H1 (cell line): ENCODE measurements at regions not wholly inside any gene's neighbourhood (a gene's known extent, or its start where the extent isn't known, plus 50 kb on each side); places are given as distances from the start of the nearest gene placed in this dataset.

Source experiments
- CTCF ChIA-PET: fragments of 300-600 bp; sonication (Branson Sonifier 250); formaldehyde crosslinking; loops from one replicate; lab custom pipeline; 2021; ENCODE audit not compliant: partially characterized antibody; lab: Charles Lee
- POLR2A ChIA-PET: fragments of 300-600 bp; sonication (Branson Sonifier 250); formaldehyde crosslinking; loops from one replicate; lab custom pipeline; 2021; ENCODE audit warnings: inconsistent platforms; ENCODE audit not compliant: partially characterized antibody; lab: Charles Lee
- DNase-seq, 2 experiments: peaks; one replicate each; pipeline versions ENCODE4 v3.0.0 to v3.0.0-alpha.2; 2010 to 2022; ENCODE audit warnings: low spot score in 2 of 2, low read depth in 1 of 2, mixed read lengths in 1 of 2
- FAIRE-seq: peaks from 2 replicates; lab custom pipeline; 2011; peaks lifted over from hg19 to GRCh38; lab: Jason Lieb, UNC
- H2AFZ ChIP-seq: 2 replicates; pipeline ENCODE4 v1.8.1; 2012; ENCODE audit warnings: low read length, inconsistent platforms
- H2AK5ac ChIP-seq: 2 replicates; pipeline ENCODE4 v1.6.1; 2013; ENCODE audit warnings: low read depth, low read length
- H2BK120ac ChIP-seq: replicated peaks from 2 replicates; pipeline ENCODE3; 2013; ENCODE audit warnings: low read depth, low read length, inconsistent platforms
- H2BK12ac ChIP-seq: 2 replicates; pipeline ENCODE4 v1.6.1; 2013; ENCODE audit warnings: low read depth, low read length
- H2BK15ac ChIP-seq: 2 replicates; pipeline ENCODE4 v1.6.1; 2013; ENCODE audit warnings: low read length
- H2BK20ac ChIP-seq: 2 replicates; pipeline ENCODE4 v1.6.1; 2013; ENCODE audit warnings: low read length
- H2BK5ac ChIP-seq: 2 replicates; pipeline ENCODE4 v1.6.1; 2013; ENCODE audit warnings: low read depth, low read length
- H3K14ac ChIP-seq: 2 replicates; pipeline ENCODE4 v1.6.1; 2013; ENCODE audit warnings: inconsistent platforms; ENCODE audit not compliant: insufficient read length
- H3K18ac ChIP-seq: 2 replicates; pipeline ENCODE4 v1.6.1; 2013; ENCODE audit warnings: low read length; ENCODE audit errors: extremely low read depth
- H3K23ac ChIP-seq: 2 replicates; pipeline ENCODE4 v1.6.1; 2013; ENCODE audit warnings: inconsistent platforms; ENCODE audit not compliant: insufficient read length
- H3K23me2 ChIP-seq: 2 replicates; pipeline ENCODE4 v1.6.1; 2013; ENCODE audit warnings: low read depth, low read length
- H3K27ac ChIP-seq: 2 replicates; pipeline ENCODE4 v1.6.1; 2011; ENCODE audit warnings: low read depth, low read length, inconsistent platforms
- H3K27me3 ChIP-seq, 4 experiments: replicated peaks in 1 of 4; 1 replicate in 1 of 4; 2 replicates in 3 of 4; pipeline versions ENCODE4 v1.6.1 to v1.8.1; 2011 to 2013; ENCODE audit warnings: low read length in 3 of 4, mild to moderate bottlenecking in 3 of 4, inconsistent platforms in 2 of 4, mixed read lengths in 2 of 4, moderate library complexity in 1 of 4; ENCODE audit not compliant: control insufficient read depth in 3 of 4, insufficient read depth in 3 of 4; ENCODE audit errors: extremely low read depth in 1 of 4
- H3K36me3 ChIP-seq, 4 experiments: 2 replicates each; pipeline versions ENCODE4 v1.6.1 to v1.8.1; 2011 to 2013; ENCODE audit warnings: mild to moderate bottlenecking in 4 of 4, low read length in 3 of 4, moderate library complexity in 2 of 4, control low read depth in 1 of 4, inconsistent platforms in 1 of 4; ENCODE audit not compliant: insufficient read depth in 4 of 4, control insufficient read depth in 2 of 4
- H3K4ac ChIP-seq: replicated peaks from 2 replicates; pipeline ENCODE3; 2013; ENCODE audit warnings: low read length, low read depth, mixed read lengths, inconsistent platforms; ENCODE audit not compliant: insufficient read length
- H3K4me1 ChIP-seq, 4 experiments: replicated peaks in 1 of 4; 1 replicate in 1 of 4; 2 replicates in 3 of 4; pipeline versions ENCODE4 v1.6.1 to v1.8.1; 2011 to 2013; ENCODE audit warnings: low read length in 3 of 4, inconsistent platforms in 2 of 4, mixed read lengths in 1 of 4; ENCODE audit not compliant: insufficient read depth in 4 of 4, control insufficient read depth in 3 of 4
- H3K4me2 ChIP-seq, 2 experiments: 2 replicates each; pipeline versions ENCODE4 v1.6.1 to v1.8.1; 2011 to 2013; ENCODE audit warnings: low read depth in 2 of 2, low read length in 2 of 2, control low read depth in 1 of 2, inconsistent platforms in 1 of 2, mild to moderate bottlenecking in 1 of 2; ENCODE audit not compliant: insufficient read depth in 1 of 2
- H3K4me3 ChIP-seq, 4 experiments: fragments of 200-600, 300-600 bp in 1 of 4; sonication (generic), shearing (Covaris generic), sonication (Bioruptor Twin) in 1 of 4; 2 replicates each; pipeline versions ENCODE4 v1.5.1 to v1.8.1; 2011 to 2016; ENCODE audit warnings: low read length in 4 of 4, low read depth in 3 of 4, control low read depth in 2 of 4, inconsistent platforms in 2 of 4, mild to moderate bottlenecking in 2 of 4, mixed read lengths in 1 of 4, moderate library complexity in 1 of 4; ENCODE audit not compliant: insufficient read depth in 2 of 4; ENCODE audit errors: extremely low read depth in 1 of 4
- H3K56ac ChIP-seq: replicated peaks from 2 replicates; pipeline ENCODE3; 2013; ENCODE audit warnings: low read depth, mild to moderate bottlenecking, mixed read lengths, low read length, inconsistent platforms; ENCODE audit not compliant: insufficient read length
- H3K79me1 ChIP-seq: 2 replicates; pipeline ENCODE4 v1.6.1; 2013; ENCODE audit warnings: low read depth, low read length, control low read depth
- H3K79me2 ChIP-seq, 2 experiments: 2 replicates each; pipeline versions ENCODE4 v1.6.1 to v1.8.1; 2012 to 2013; ENCODE audit warnings: low read length in 2 of 2, mild to moderate bottlenecking in 2 of 2, inconsistent platforms in 1 of 2; ENCODE audit not compliant: insufficient read depth in 2 of 2, control insufficient read depth in 1 of 2
- H3K9ac ChIP-seq, 4 experiments: replicated peaks in 1 of 4; 1 replicate in 1 of 4; 2 replicates in 3 of 4; pipeline versions ENCODE4 v1.6.1 to v1.8.1; 2011 to 2013; ENCODE audit warnings: low read depth in 3 of 4, low read length in 3 of 4, control low read depth in 2 of 4, mild to moderate bottlenecking in 2 of 4, moderate library complexity in 2 of 4, inconsistent platforms in 1 of 4; ENCODE audit errors: extremely low read depth in 1 of 4
- H3K9me3 ChIP-seq, 2 experiments: 2 replicates each; pipeline versions ENCODE4 v1.6.1 to v1.8.1; 2012 to 2013; ENCODE audit warnings: mild to moderate bottlenecking in 2 of 2, moderate library complexity in 2 of 2, control low read depth in 1 of 2, inconsistent platforms in 1 of 2, low read depth in 1 of 2, low read length in 1 of 2, mixed read lengths in 1 of 2; ENCODE audit not compliant: insufficient read depth in 2 of 2
- H4K20me1 ChIP-seq, 2 experiments: replicated peaks in 1 of 2; 2 replicates each; pipeline versions ENCODE3 to v1.8.1; 2011 to 2013; ENCODE audit warnings: inconsistent platforms in 2 of 2, low read length in 2 of 2, mild to moderate bottlenecking in 1 of 2; ENCODE audit not compliant: insufficient read depth in 2 of 2, control insufficient read depth in 1 of 2
- H4K5ac ChIP-seq: 2 replicates; pipeline ENCODE4 v1.6.1; 2013; ENCODE audit warnings: low read length, low read depth, mixed read lengths, inconsistent platforms; ENCODE audit not compliant: insufficient read length
- H4K8ac ChIP-seq: 2 replicates; pipeline ENCODE4 v1.8.0; 2013; ENCODE audit warnings: mild to moderate bottlenecking, moderate library complexity, low read length, inconsistent platforms; ENCODE audit not compliant: insufficient read depth; ENCODE audit errors: extremely low read depth
- H4K91ac ChIP-seq: replicated peaks from 2 replicates; pipeline ENCODE3; 2013; ENCODE audit warnings: low read length, mixed read lengths, inconsistent platforms; ENCODE audit not compliant: insufficient read length
- BCL11A ChIP-seq, 2 experiments: IDR thresholded peaks; one replicate each; pipeline ENCODE4 v1.6.1; 2011; ENCODE audit warnings: low read depth in 2 of 2, low read length in 2 of 2, mild to moderate bottlenecking in 2 of 2
- CBX8 ChIP-seq: fragments of 300-800, 300-1000 bp; sonication (generic); IDR thresholded peaks from 2 replicates; pipeline ENCODE4 v1.7.1; 2016; ENCODE audit warnings: low read depth, low read length, borderline replicate concordance
- CHD2 ChIP-seq: IDR thresholded peaks from 2 replicates; pipeline ENCODE4 v1.6.1; 2012; ENCODE audit warnings: low read length, improper control_type of control experiment
- EGR1 ChIP-seq: IDR thresholded peaks from 2 replicates; pipeline ENCODE4 v1.6.1; 2011; ENCODE audit warnings: low read depth, low read length, borderline replicate concordance
- EP300 ChIP-seq, 2 experiments: IDR thresholded peaks; 1 replicate in 1 of 2; 2 replicates in 1 of 2; pipeline ENCODE4 v1.6.1; 2011 to 2012; ENCODE audit warnings: low read depth in 2 of 2, low read length in 2 of 2, mild to moderate bottlenecking in 2 of 2, borderline replicate concordance in 1 of 2, inconsistent platforms in 1 of 2, moderate library complexity in 1 of 2
- HDAC2 ChIP-seq, 2 experiments: fragments of 300-600 bp in 1 of 2; sonication (generic) in 1 of 2; IDR thresholded peaks; 2 replicates each; pipeline ENCODE4 v1.6.1; 2011 to 2012; ENCODE audit warnings: low read depth in 2 of 2, low read length in 2 of 2, mild to moderate bottlenecking in 2 of 2, moderate library complexity in 2 of 2, borderline replicate concordance in 1 of 2, inconsistent platforms in 1 of 2
- POU5F1 ChIP-seq: IDR thresholded peaks from 2 replicates; pipeline ENCODE4 v1.6.1; 2011; ENCODE audit warnings: low read depth, mild to moderate bottlenecking, low read length, moderate library complexity
- RBBP5 ChIP-seq: IDR thresholded peaks from 2 replicates; pipeline ENCODE4 v1.7.1; 2012; ENCODE audit warnings: low read depth, mild to moderate bottlenecking, inconsistent platforms, low read length, moderate library complexity, borderline replicate concordance
- SIRT6 ChIP-seq: IDR thresholded peaks from one replicate; pipeline ENCODE4 v1.7.1; 2012; ENCODE audit warnings: low read length, inconsistent platforms
- SP1 ChIP-seq: IDR thresholded peaks from 2 replicates; pipeline ENCODE4 v1.6.1; 2011; ENCODE audit warnings: low read depth, low read length
- SP2 ChIP-seq: IDR thresholded peaks from 2 replicates; pipeline ENCODE4 v1.6.1; 2012; ENCODE audit warnings: mild to moderate bottlenecking, low read length, inconsistent platforms
- TCF12 ChIP-seq: IDR thresholded peaks from 2 replicates; pipeline ENCODE4 v1.6.1; 2011; ENCODE audit warnings: low read depth, mild to moderate bottlenecking, low read length
- WGBS, 2 experiments: shearing (Covaris generic) in 1 of 2; methylation state at CpG; one replicate each; pipeline versions ENCODE4 v1.1.6 to v1.1.7; 2013 to 2015; ENCODE audit warnings: low lambda C conversion rate in 2 of 2, mixed read lengths in 2 of 2, inconsistent platforms in 1 of 2, low coverage in 1 of 2, missing lambda C conversion rate in 1 of 2; ENCODE audit not compliant: insufficient replicate concordance in 2 of 2, insufficient coverage in 1 of 2, insufficient read length in 1 of 2; ENCODE audit errors: extremely low coverage in 1 of 2, missing lambda C conversion rate in 1 of 2; 5-methylcytosine and 5-hydroxymethylcytosine counted together
- TF ChIP-seq, protein P1 (sequence below): IDR thresholded peaks from 2 replicates; pipeline ENCODE4 v1.6.1; 2012; ENCODE audit warnings: inconsistent platforms

- Histone ChIP-seq H2BK20ac (no peak overlapping the region), H3K9ac (no peak overlapping the region), H3K18ac (no peak overlapping the region), H3K79me1 (no peaks in the 10 kb centered on the region), H4K5ac (no peak overlapping the region), H2BK120ac (no peak overlapping the region), H3K27me3 (no peaks in the 10 kb centered on the region), H2AFZ (no peak overlapping the region), H4K91ac (no peak overlapping the region), H3K79me2 (no peaks in the 10 kb centered on the region), H3K14ac (no peak overlapping the region), H2AK5ac (no peak overlapping the region), H2BK15ac (no peak overlapping the region), H3K9me3 (no peaks in the 10 kb centered on the region), H4K8ac (no peak overlapping the region), H3K4ac (no peak overlapping the region), H3K23ac (no peak overlapping the region), H3K36me3 (no peaks in the 10 kb centered on the region), H3K4me1 (peaks cover 0 to 12% (median 5%) of the 10 kb centered on the region in 4 experiments; a peak in 4 of 7 replicates), H3K27ac (no peak overlapping the region), H3K23me2 (no peaks in the 10 kb centered on the region), H4K20me1 (no peaks in the 10 kb centered on the region), H3K56ac (no peak overlapping the region), H3K4me3 (no peak overlapping the region), H2BK5ac (no peak overlapping the region), H3K4me2 (no peak overlapping the region), H2BK12ac (no peak overlapping the region)
- ChIA-PET CTCF (interaction anchor here (0.6 to 3.0 kb wide), 15 partner anchors 9 to 333 kb away, joined by 3 to 23 read pairs (median 4); no protein-coding TSS in a partner anchor), POLR2A (interaction anchor here (0.7 kb wide), 1 partner anchor 62 kb away, joined by 4 read pairs; no protein-coding TSS in a partner anchor)
- TF ChIP-seq CBX8 (no peak), EP300 (IDR thresholded peaks at IDR 0.05; ENCODE audit: borderline replicate concordance in 1 of 2, low read depth in 2 of 2, low read length in 2 of 2) (no peak), SP1 (no peak), HDAC2 (IDR thresholded peaks at IDR 0.05; ENCODE audit: borderline replicate concordance in 1 of 2, low read depth in 2 of 2, low read length in 2 of 2) (no peak), CHD2 (no peak), EGR1 (no peak), SP2 (no peak), RBBP5 (no peak), TCF12 (no peak), POU5F1 (no peak), SIRT6 (no peak), BCL11A (IDR thresholded peaks at IDR 0.05; ENCODE audit: low read depth in 2 of 2, low read length in 2 of 2) (no peak)
- TF ChIP-seq, protein P1, sequence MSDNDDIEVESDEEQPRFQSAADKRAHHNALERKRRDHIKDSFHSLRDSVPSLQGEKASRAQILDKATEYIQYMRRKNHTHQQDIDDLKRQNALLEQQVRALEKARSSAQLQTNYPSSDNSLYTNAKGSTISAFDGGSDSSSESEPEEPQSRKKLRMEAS = no peak
- WGBS, 2 experiments = 92% methylated on average over 14 of the region's 15 CpGs; no CpG with 5 or more reads in 1 of the 2 experiments
- DNase-seq (no peak), FAIRE-seq (no peak)
These were observed 64.5 kb downstream of the ZFP36L2 start for GRCh38 chr2:43161650-43162510.
